ENCODE measurements at regions not wholly inside any gene's neighbourhood (a gene's known extent, or its start where the extent isn't known, plus 50 kb on each side); places are given as distances from the start of the nearest gene placed in this dataset.

DNA sequence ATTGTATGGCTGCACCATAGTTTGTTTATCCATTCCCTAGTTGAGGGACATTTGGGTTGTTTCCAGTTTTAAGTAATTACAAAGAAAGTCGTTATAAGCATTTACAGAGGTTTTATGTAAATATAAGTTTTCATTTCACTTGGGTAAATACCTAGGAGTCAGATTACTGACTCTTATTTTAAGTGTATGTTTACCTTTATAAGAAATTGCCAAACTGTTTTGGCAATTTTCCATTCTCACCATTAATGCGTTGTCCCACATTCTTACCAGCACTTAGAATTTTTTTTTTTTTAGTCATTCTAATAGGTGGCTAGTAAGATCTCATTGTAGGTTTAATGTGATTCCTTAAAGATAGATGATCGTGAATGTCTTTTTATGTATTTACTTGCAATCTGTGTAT, 121.5 kb upstream of the NR3C2 start (continued):
- no peak for TF ChIP-seq ZNF391 (tag by site-specific recombination; IDR thresholded peaks at IDR 0.05; ENCODE audit: borderline replicate concordance, low read depth)
- TF ChIP-seq ELK4 (IDR thresholded peaks at IDR 0.05; ENCODE audit: borderline replicate concordance, low read depth, low read length) = no peak
- TF ChIP-seq YY2 (tag by site-specific recombination; IDR thresholded peaks at IDR 0.05) = no peak

GRCh38 chr4:148561467-148561866, 119.3 kb upstream of the NR3C2 start:
- Histone ChIP-seq H3K4me1 (ENCODE audit: control insufficient read depth, insufficient read depth, low read length) (no peaks in the 10 kb centered on the region), H3K4me3 (ENCODE audit: low read depth, low read length) (no peak overlapping the region), H3K9me3 (ENCODE audit: control insufficient read depth, insufficient read depth, low read depth, low read length) (no peaks in the 10 kb centered on the region), H3K36me3 (ENCODE audit: control insufficient read depth in 2 of 2, insufficient read depth in 1 of 2, low read length in 2 of 2) (no peaks in the 10 kb centered on the region), H3K27ac (ENCODE audit: extremely low read depth, low read depth, low read length) (no peak overlapping the region)
- TF ChIP-seq ZNF404 (tag by site-specific recombination; IDR thresholded peaks at IDR 0.05) = no peak
- no peak for TF ChIP-seq ZNF354C (tag by site-specific recombination; IDR thresholded peaks at IDR 0.05; ENCODE audit: borderline replicate concordance, low read depth)
- no peak for TF ChIP-seq ZNF362 (tag by site-specific recombination; IDR thresholded peaks at IDR 0.05)
- TF ChIP-seq ZNF791 (tag by site-specific recombination; IDR thresholded peaks at IDR 0.05) = no peak
- no peak for TF ChIP-seq ELK4 (IDR thresholded peaks at IDR 0.05; ENCODE audit: borderline replicate concordance, low read depth, low read length)
- no peak for TF ChIP-seq ZNF280C (tag by site-specific recombination; IDR thresholded peaks at IDR 0.05)
- ChIA-PET CTCF (no interaction called here), POLR2A (no interaction called here)

- TF ChIP-seq, protein P1, sequence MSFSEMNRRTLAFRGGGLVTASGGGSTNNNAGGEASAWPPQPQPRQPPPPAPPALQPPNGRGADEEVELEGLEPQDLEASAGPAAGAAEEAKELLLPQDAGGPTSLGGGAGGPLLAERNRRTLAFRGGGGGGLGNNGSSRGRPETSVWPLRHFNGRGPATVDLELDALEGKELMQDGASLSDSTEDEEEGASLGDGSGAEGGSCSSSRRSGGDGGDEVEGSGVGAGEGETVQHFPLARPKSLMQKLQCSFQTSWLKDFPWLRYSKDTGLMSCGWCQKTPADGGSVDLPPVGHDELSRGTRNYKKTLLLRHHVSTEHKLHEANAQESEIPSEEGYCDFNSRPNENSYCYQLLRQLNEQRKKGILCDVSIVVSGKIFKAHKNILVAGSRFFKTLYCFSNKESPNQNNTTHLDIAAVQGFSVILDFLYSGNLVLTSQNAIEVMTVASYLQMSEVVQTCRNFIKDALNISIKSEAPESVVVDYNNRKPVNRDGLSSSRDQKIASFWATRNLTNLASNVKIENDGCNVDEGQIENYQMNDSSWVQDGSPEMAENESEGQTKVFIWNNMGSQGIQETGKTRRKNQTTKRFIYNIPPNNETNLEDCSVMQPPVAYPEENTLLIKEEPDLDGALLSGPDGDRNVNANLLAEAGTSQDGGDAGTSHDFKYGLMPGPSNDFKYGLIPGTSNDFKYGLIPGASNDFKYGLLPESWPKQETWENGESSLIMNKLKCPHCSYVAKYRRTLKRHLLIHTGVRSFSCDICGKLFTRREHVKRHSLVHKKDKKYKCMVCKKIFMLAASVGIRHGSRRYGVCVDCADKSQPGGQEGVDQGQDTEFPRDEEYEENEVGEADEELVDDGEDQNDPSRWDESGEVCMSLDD (tag by site-specific recombination; IDR thresholded peaks at IDR 0.05) = no peak
- TF ChIP-seq ZNF624 (tag by site-specific recombination; IDR thresholded peaks at IDR 0.05) = no peak
- TF ChIP-seq ZNF362 (tag by site-specific recombination; IDR thresholded peaks at IDR 0.05) = no peak
- TF ChIP-seq ZBTB7A (tag by site-specific recombination; IDR thresholded peaks at IDR 0.05; ENCODE audit: low read depth) = no peak
- TF ChIP-seq FEZF1 (tag by site-specific recombination; IDR thresholded peaks at IDR 0.05) = no peak
- TF ChIP-seq ZFP37 (tag by site-specific recombination; IDR thresholded peaks at IDR 0.05) = no peak
- ChIA-PET CTCF (no interaction called here), POLR2A (no interaction called here)
- Histone ChIP-seq H3K4me3 (ENCODE audit: low read depth, low read length) (no peak overlapping the region), H3K36me3 (ENCODE audit: control insufficient read depth in 2 of 2, insufficient read depth in 1 of 2, low read length in 2 of 2) (no peaks in the 10 kb centered on the region), H3K4me1 (ENCODE audit: control insufficient read depth, insufficient read depth, low read length) (no peaks in the 10 kb centered on the region), H3K27ac (ENCODE audit: extremely low read depth, low read depth, low read length) (no peak overlapping the region), H3K9me3 (ENCODE audit: control insufficient read depth, insufficient read depth, low read depth, low read length) (no peaks in the 10 kb centered on the region)
Measured at GRCh38 chr4:148557793-148558192, 115.6 kb upstream of the NR3C2 start.
